ENCODE measurements at regions not wholly inside any gene's neighbourhood (a gene's known extent, or its start where the extent isn't known, plus 50 kb on each side); places are given as distances from the start of the nearest gene placed in this dataset.

- TF ChIP-seq GATA3 (IDR thresholded peaks at IDR 0.05; ENCODE audit: low read depth, low read length) (no peak), GATA2 (IDR thresholded peaks at IDR 0.05; ENCODE audit: low read depth, low read length) (no peak)
These were observed 551.7 kb upstream of the CFAP20DC start for GRCh38 chr3:59601486-59601885.

Measured in SH-SY5Y (cell line).